ENCODE measurements at regions not wholly inside any gene's neighbourhood (a gene's known extent, or its start where the extent isn't known, plus 50 kb on each side); places are given as distances from the start of the nearest gene placed in this dataset.

- Histone ChIP-seq H3K27me3 (no peaks in the 10 kb centered on the region), H3K4me3 (no peak overlapping the region), H3K9me3 (replicated peaks in 1 of 3) (no peaks in the 10 kb centered on the region), H3K36me3 (replicated peaks in 1 of 2) (no peaks in the 10 kb centered on the region), H3K4me1 (replicated peaks in 1 of 2) (no peaks in the 10 kb centered on the region), H3K27ac (no peak overlapping the region)
- 57 to 90% (median 76%) methylated on average over 4 of the region's 4 CpGs for WGBS, 4 donors
- TF ChIP-seq POLR2A (IDR thresholded peaks at IDR 0.05): no peak
- no peak for TF ChIP-seq CTCF (IDR thresholded peaks at IDR 0.05)
- intact Hi-C loops (cut with DNase I): no loop called here
- no peak for DNase-seq
Measured at GRCh38 chr17:62907961-62908360, 58.1 kb upstream of the TANC2 start.

- TF ChIP-seq CTCF (IDR thresholded peaks at IDR 0.05) (no peak), POLR2A (IDR thresholded peaks at IDR 0.05) (no peak)
- no peaks in the 10 kb centered on the region for H3K4me1 ChIP-seq (replicated peaks in 1 of 2)
- H3K9me3 ChIP-seq (replicated peaks in 1 of 3): no peaks in the 10 kb centered on the region
- intact Hi-C loops (cut with DNase I): no loop called here
- no peak for DNase-seq
- H3K4me3 ChIP-seq: no peak overlapping the region
- no peaks in the 10 kb centered on the region for H3K27me3 ChIP-seq
- H3K27ac ChIP-seq: no peak overlapping the region
- H3K36me3 ChIP-seq (replicated peaks in 1 of 2): no peaks in the 10 kb centered on the region
Measured at GRCh38 chr17:62906881-62907280, 59.2 kb upstream of the TANC2 start.

GRCh38 chr17:62905233-62905632 is 60.8 kb upstream of the TANC2 start:
- Histone ChIP-seq H3K4me1 (replicated peaks in 1 of 2) (no peaks in the 10 kb centered on the region), H3K36me3 (replicated peaks in 1 of 2) (no peaks in the 10 kb centered on the region), H3K27ac (no peak overlapping the region), H3K9me3 (replicated peaks in 1 of 3) (no peaks in the 10 kb centered on the region), H3K4me3 (no peak overlapping the region), H3K27me3 (no peaks in the 10 kb centered on the region)
- intact Hi-C loops (cut with DNase I): no loop called here
- TF ChIP-seq CTCF (IDR thresholded peaks at IDR 0.05) (no peak), POLR2A (IDR thresholded peaks at IDR 0.05) (no peak)
- DNase-seq: no peak
- WGBS, 4 donors: 78 to 89% (median 81%) methylated on average over 4 of the region's 4 CpGs

- H3K36me3 ChIP-seq (replicated peaks in 1 of 2): no peaks in the 10 kb centered on the region
- DNase-seq: no peak
- no peaks in the 10 kb centered on the region for H3K9me3 ChIP-seq (replicated peaks in 1 of 3)
- H3K27ac ChIP-seq: no peak overlapping the region
- H3K4me1 ChIP-seq (replicated peaks in 1 of 2): no peaks in the 10 kb centered on the region
- intact Hi-C loops (cut with DNase I): no loop called here
- TF ChIP-seq CTCF (IDR thresholded peaks at IDR 0.05): no peak
- TF ChIP-seq POLR2A (IDR thresholded peaks at IDR 0.05): no peak
- no peak overlapping the region for H3K4me3 ChIP-seq
- H3K27me3 ChIP-seq: no peaks in the 10 kb centered on the region
- 69 to 78% (median 71%) methylated on average over 5 of the region's 5 CpGs for WGBS, 4 donors
Measured at GRCh38 chr17:62902531-62903220, 63.4 kb upstream of the TANC2 start.
